PC-3 (cell line): ENCODE measurements at regions not wholly inside any gene's neighbourhood (a gene's known extent, or its start where the extent isn't known, plus 50 kb on each side); places are given as distances from the start of the nearest gene placed in this dataset.

Source experiments
- ATAC-seq: fragments of 200-7000 bp; cut with Tn5 transposase; 2 replicates; pipeline ENCODE4 v1.9.1; 2020; ENCODE audit warnings: mild to moderate bottlenecking, moderate library complexity
- BruUV-seq: library from RNA; stranded (reverse); fragments of 400-500 nt; replicated peaks from 2 replicates; lab custom pipeline; 2021; lab: Mats Ljungman, UMichigan
- CTCF ChIA-PET: fragments of 300-600 bp; sonication (Branson Sonifier 250); formaldehyde crosslinking; loops from one replicate; lab custom pipeline; 2022; ENCODE audit warnings: antibody characterized with exemption; lab: Charles Lee
- POLR2A ChIA-PET: fragments of 300-600 bp; sonication (Branson Sonifier 250); formaldehyde crosslinking; loops from one replicate; lab custom pipeline; 2022; ENCODE audit warnings: antibody characterized with exemption; ENCODE audit not compliant: unreplicated experiment; lab: Charles Lee
- DNase-seq: peaks from one replicate; pipeline ENCODE4 v3.0.0-alpha.2; 2015
- H2AFZ ChIP-seq: fragments of 300-600 bp; sonication (generic); 2 replicates; pipeline ENCODE4 v1.6.0; 2016; ENCODE audit warnings: antibody characterized with exemption, low read length
- H3F3A ChIP-seq: fragments of 300-600 bp; sonication (generic); one replicate; pipeline ENCODE4 v1.6.0; 2017; ENCODE audit warnings: antibody characterized with exemption, low read length, control low read depth, mild to moderate bottlenecking; ENCODE audit not compliant: unreplicated experiment
- H3K27ac ChIP-seq: fragments of 300-600 bp; sonication (generic); 2 replicates; pipeline ENCODE4 v1.5.1; 2016; ENCODE audit warnings: mild to moderate bottlenecking, low read length
- H3K27me3 ChIP-seq: fragments of 300-600 bp; sonication (generic); 2 replicates; pipeline ENCODE4 v1.6.1; 2016; ENCODE audit warnings: low read length, mixed read lengths
- H3K36me3 ChIP-seq: fragments of 300-600 bp; sonication (generic); 2 replicates; pipeline ENCODE4 v1.6.1; 2016; ENCODE audit warnings: low read depth, mixed run types, low read length, mixed read lengths
- H3K4me1 ChIP-seq: fragments of 300-600 bp; sonication (generic); 2 replicates; pipeline ENCODE4 v1.5.1; 2016; ENCODE audit warnings: low read length; ENCODE audit not compliant: insufficient read depth
- H3K4me2 ChIP-seq: fragments of 300-600 bp; sonication (generic); 2 replicates; pipeline ENCODE4 v1.6.0; 2016; ENCODE audit warnings: low read length
- H3K4me3 ChIP-seq: fragments of 300-600 bp; sonication (generic); 2 replicates; pipeline ENCODE4 v1.5.1; 2016; ENCODE audit warnings: mild to moderate bottlenecking, low read length, mixed read lengths
- H3K79me2 ChIP-seq: fragments of 300-600 bp; sonication (generic); 2 replicates; pipeline ENCODE4 v1.6.1; 2017; ENCODE audit warnings: low read length, mixed read lengths
- H3K9ac ChIP-seq: fragments of 300-600 bp; sonication (generic); 2 replicates; pipeline ENCODE4 v1.6.0; 2016; ENCODE audit warnings: mild to moderate bottlenecking, low read length
- H3K9me2 ChIP-seq: fragments of 300-600 bp; sonication (generic); replicated peaks from 2 replicates; pipeline ENCODE4 v1.6.1; 2016; ENCODE audit warnings: mixed run types, low read length, mixed read lengths
- H3K9me3 ChIP-seq: fragments of 300-600 bp; sonication (generic); 2 replicates; pipeline ENCODE4 v1.6.1; 2016; ENCODE audit warnings: low read length, mixed read lengths
- H4K20me1 ChIP-seq: fragments of 300-600 bp; sonication (generic); 2 replicates; pipeline ENCODE4 v1.6.1; 2016; ENCODE audit warnings: low read length, mixed read lengths
- CTCF ChIP-seq: fragments of 300-600 bp; sonication (generic); conservative IDR thresholded peaks from 2 replicates; pipeline ENCODE4 v1.5.1; 2017; ENCODE audit warnings: antibody characterized with exemption, low read depth, mild to moderate bottlenecking, low read length
- EZH2 ChIP-seq: fragments of 300-600 bp; sonication (generic); IDR thresholded peaks from one replicate; pipeline ENCODE4 v1.6.1; 2017; ENCODE audit warnings: antibody characterized with exemption, mild to moderate bottlenecking, low read length; ENCODE audit not compliant: unreplicated experiment
- EZH2phosphoT487 ChIP-seq: fragments of 300-600 bp; sonication (generic); IDR thresholded peaks from 2 replicates; pipeline ENCODE4 v1.6.1; 2018; ENCODE audit warnings: mild to moderate bottlenecking, antibody characterized with exemption, low read length, borderline replicate concordance
- intact Hi-C: fragments of 100-400 bp; cut with micrococcal nuclease; formaldehyde crosslinking; loops from 2 replicates; pipeline ENCODE4 v1.9.0; 2023

GRCh38 chr20:19830211-19830785 lies 72.2 kb downstream of the RIN2 start:
- H3K4me2 ChIP-seq = no peak overlapping the region
- CTCF ChIA-PET = no interaction called here
- no peak overlapping the region for H3K4me3 ChIP-seq
- peaks cover 40% of the 10 kb centered on the region for H3K4me1 ChIP-seq
- intact Hi-C loops = no loop called here
- no peaks in the 10 kb centered on the region for H3K27me3 ChIP-seq
- no peak overlapping the region for H3K27ac ChIP-seq
- H3K9me2 ChIP-seq = no peaks in the 10 kb centered on the region
- ATAC-seq (no peak), DNase-seq (no peak)
- H4K20me1 ChIP-seq = no peaks in the 10 kb centered on the region
- H3F3A ChIP-seq = peaks cover 17% of the 10 kb centered on the region
- H3K9me3 ChIP-seq = no peaks in the 10 kb centered on the region
- H3K79me2 ChIP-seq = no peaks in the 10 kb centered on the region
- POLR2A ChIA-PET = no interaction called here
- no peaks in the 10 kb centered on the region for H3K36me3 ChIP-seq
- TF ChIP-seq CTCF (no peak), EZH2 (no peak), EZH2phosphoT487 (no peak)
- H3K9ac ChIP-seq = no peak overlapping the region
- no peak overlapping the region for H2AFZ ChIP-seq
- no TSS peak for BruUV-seq

GRCh38 chr20:19832875-19833274 lies 74.8 kb downstream of the RIN2 start:
- H3K36me3 ChIP-seq = no peaks in the 10 kb centered on the region
- DNase-seq (no peak), ATAC-seq (no peak)
- no TSS peak for BruUV-seq
- H2AFZ ChIP-seq = no peak overlapping the region
- H3K9me2 ChIP-seq = no peaks in the 10 kb centered on the region
- H3K4me3 ChIP-seq = no peak overlapping the region
- POLR2A ChIA-PET = no interaction called here
- no peak overlapping the region for H3K27ac ChIP-seq
- no peaks in the 10 kb centered on the region for H3K27me3 ChIP-seq
- H3K9ac ChIP-seq = no peak overlapping the region
- H3K4me2 ChIP-seq = no peak overlapping the region
- CTCF ChIA-PET = no interaction called here
- TF ChIP-seq CTCF (no peak), EZH2 (no peak), EZH2phosphoT487 (no peak)
- no peaks in the 10 kb centered on the region for H4K20me1 ChIP-seq
- H3K9me3 ChIP-seq = no peaks in the 10 kb centered on the region
- H3K79me2 ChIP-seq = no peaks in the 10 kb centered on the region
- H3F3A ChIP-seq = peaks cover 9% of the 10 kb centered on the region
- intact Hi-C loops = no loop called here
- H3K4me1 ChIP-seq = peaks cover 15% of the 10 kb centered on the region

- no peaks in the 10 kb centered on the region for H3K27me3 ChIP-seq
- BruUV-seq = no TSS peak
- intact Hi-C loops = no loop called here
- H3K27ac ChIP-seq = no peak overlapping the region
- H3K9me2 ChIP-seq = no peaks in the 10 kb centered on the region
- no peaks in the 10 kb centered on the region for H3K36me3 ChIP-seq
- H3K4me2 ChIP-seq = no peak overlapping the region
- H3K4me1 ChIP-seq = peaks cover 10% of the 10 kb centered on the region
- ATAC-seq (no peak), DNase-seq (no peak)
- CTCF ChIA-PET = no interaction called here
- H3K79me2 ChIP-seq = no peaks in the 10 kb centered on the region
- H4K20me1 ChIP-seq = no peaks in the 10 kb centered on the region
- POLR2A ChIA-PET = no interaction called here
- TF ChIP-seq EZH2 (no peak), EZH2phosphoT487 (no peak), CTCF (no peak)
- peaks cover 8% of the 10 kb centered on the region for H3F3A ChIP-seq
- no peak overlapping the region for H2AFZ ChIP-seq
- H3K9me3 ChIP-seq = no peaks in the 10 kb centered on the region
- no peak overlapping the region for H3K4me3 ChIP-seq
- H3K9ac ChIP-seq = no peak overlapping the region
Measured at GRCh38 chr20:19833395-19833794, 75.3 kb downstream of the RIN2 start.
